CD1c-positive myeloid dendritic cell (primary cell): ENCODE measurements at regions not wholly inside any gene's neighbourhood (a gene's known extent, or its start where the extent isn't known, plus 50 kb on each side); places are given as distances from the start of the nearest gene placed in this dataset.

Source experiments
- DNase-seq: peaks from one replicate; pipeline ENCODE4 v3.0.0-alpha.2; 2016; ENCODE audit errors: extremely low spot score

- DNase-seq, result no peak
These were observed 56.7 kb upstream of the ADGRL3 start for GRCh38 chr4:61143461-61143860.

- DNase-seq, result no peak
These were observed 50.8 kb upstream of the ADGRL3 start for GRCh38 chr4:61149278-61149677.
